GM13976 (cell line): ENCODE measurements at regions not wholly inside any gene's neighbourhood (a gene's known extent, or its start where the extent isn't known, plus 50 kb on each side); places are given as distances from the start of the nearest gene placed in this dataset.

Source experiments
- DNase-seq: peaks from one replicate; pipeline ENCODE4 v3.0.0; 2012; ENCODE audit warnings: low spot score
- CTCF ChIP-seq: IDR thresholded peaks from 2 replicates; pipeline ENCODE4 v1.5.1; 2012; ENCODE audit warnings: borderline replicate concordance, mild to moderate bottlenecking; ENCODE audit not compliant: insufficient read depth; ENCODE audit errors: extremely low read depth, missing control alignments, control extremely low read depth
- in situ Hi-C: fragments of 300-500 bp; cut with MboI; formaldehyde crosslinking; loops from one replicate; pipeline ENCODE4 v1.12.0; 2022; ENCODE audit warnings: low sequenced_read_pairs, mixed read lengths, inconsistent platforms; ENCODE audit not compliant: unreplicated experiment

- DNase-seq = no peak
- TF ChIP-seq CTCF = no peak
- in situ Hi-C loops = no loop called here
Observed at GRCh38 chr7:86280150-86280549, 363.6 kb upstream of the GRM3 start.

- in situ Hi-C loops = no loop called here
- DNase-seq = no peak
- no peak for TF ChIP-seq CTCF
Observed at GRCh38 chr7:86262781-86263180, 380.9 kb upstream of the GRM3 start.

GRCh38 chr7:86257894-86258293 is 385.8 kb upstream of the GRM3 start:
- DNase-seq = no peak
- no peak for TF ChIP-seq CTCF
- in situ Hi-C loops = no loop called here

GRCh38 chr7:86252406-86252805 is 391.3 kb upstream of the GRM3 start:
- in situ Hi-C loops = no loop called here
- DNase-seq = no peak
- no peak for TF ChIP-seq CTCF

- TF ChIP-seq CTCF = no peak
- in situ Hi-C loops = no loop called here
- no peak for DNase-seq
Observed at GRCh38 chr7:86248977-86249376, 394.7 kb upstream of the GRM3 start.

GRCh38 chr7:86243171-86243570 is 400.5 kb upstream of the GRM3 start:
- TF ChIP-seq CTCF = no peak
- in situ Hi-C loops = no loop called here
- no peak for DNase-seq

- DNase-seq = no peak
- TF ChIP-seq CTCF = no peak
- in situ Hi-C loops = no loop called here
Observed at GRCh38 chr7:86226191-86226590, 417.5 kb upstream of the GRM3 start.
